HG02759 (cell line): ENCODE measurements at regions not wholly inside any gene's neighbourhood (a gene's known extent, or its start where the extent isn't known, plus 50 kb on each side); places are given as distances from the start of the nearest gene placed in this dataset.

ENCODE experiments used
- ATAC-seq: cut with Tn5 transposase; IDR thresholded peaks from one replicate; pipeline ENCODE4 v1.9.1; 2021; ENCODE audit warnings: mild to moderate bottlenecking, moderate library complexity; ENCODE audit not compliant: unreplicated experiment

GRCh38 chr11:28472904-28473303 is 364.7 kb downstream of the METTL15 start:
- no peak for ATAC-seq

GRCh38 chr11:28471537-28471936 is 363.3 kb downstream of the METTL15 start:
- ATAC-seq = no peak

- ATAC-seq = no peak
These were observed 362.0 kb downstream of the METTL15 start for GRCh38 chr11:28470180-28470579.

GRCh38 chr11:28466506-28466905 is 358.3 kb downstream of the METTL15 start:
- no peak for ATAC-seq

DNA sequence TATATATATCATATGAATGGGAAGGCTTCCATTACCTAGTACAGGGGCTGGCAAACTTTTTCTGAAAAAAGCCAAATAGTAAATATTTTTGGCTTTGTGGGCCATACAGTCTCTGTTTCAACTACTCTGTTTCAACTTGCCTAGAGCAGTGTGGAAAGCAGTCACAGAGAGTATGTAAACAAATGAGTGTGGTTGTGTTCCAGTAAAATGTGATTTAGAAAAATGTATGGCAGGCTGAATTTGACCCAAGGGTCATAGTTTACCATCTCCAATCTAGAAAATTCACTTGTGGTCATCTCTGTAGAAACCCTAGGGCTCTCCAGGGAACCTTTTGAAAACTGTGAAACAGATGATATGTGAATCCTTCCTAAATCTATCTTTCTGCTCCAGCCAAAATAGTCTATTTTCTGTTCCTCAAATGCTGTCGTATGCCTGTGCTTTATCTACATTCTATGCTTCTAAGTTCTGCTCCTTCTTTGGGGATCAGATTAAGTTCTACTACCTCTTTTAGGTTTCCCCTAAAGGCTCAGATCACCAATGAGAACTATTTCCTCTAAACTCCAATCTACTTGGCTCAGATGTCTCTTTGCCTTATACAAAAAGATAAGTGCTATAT is 356.2 kb downstream of the METTL15 start:
- no peak for ATAC-seq

- no peak for ATAC-seq
These were observed 355.6 kb downstream of the METTL15 start for GRCh38 chr11:28463826-28464225.

GRCh38 chr11:28461846-28462245 is 353.7 kb downstream of the METTL15 start:
- no peak for ATAC-seq

GRCh38 chr11:28461338-28461737 is 353.1 kb downstream of the METTL15 start:
- ATAC-seq = no peak

DNA sequence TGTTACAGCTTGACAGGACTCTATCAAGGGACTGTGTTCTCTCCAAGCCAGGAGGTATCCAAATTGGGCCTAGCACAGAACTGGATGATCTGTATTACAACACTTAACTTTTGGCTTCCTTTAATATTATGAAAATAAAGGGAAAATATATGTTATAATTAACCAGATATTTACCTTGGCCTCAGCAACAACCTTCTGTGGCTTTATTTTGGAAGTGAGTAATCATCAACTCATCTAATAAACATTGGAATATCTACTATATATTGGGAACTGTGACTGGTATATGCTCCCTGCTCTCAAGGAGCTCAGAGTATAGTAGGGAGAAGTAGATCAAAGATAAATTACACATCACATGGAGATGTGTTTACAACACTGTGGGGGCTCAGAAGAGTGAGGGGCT is 352.2 kb downstream of the METTL15 start:
- ATAC-seq = no peak

GRCh38 chr11:28459912-28460311 is 351.7 kb downstream of the METTL15 start:
- no peak for ATAC-seq

DNA sequence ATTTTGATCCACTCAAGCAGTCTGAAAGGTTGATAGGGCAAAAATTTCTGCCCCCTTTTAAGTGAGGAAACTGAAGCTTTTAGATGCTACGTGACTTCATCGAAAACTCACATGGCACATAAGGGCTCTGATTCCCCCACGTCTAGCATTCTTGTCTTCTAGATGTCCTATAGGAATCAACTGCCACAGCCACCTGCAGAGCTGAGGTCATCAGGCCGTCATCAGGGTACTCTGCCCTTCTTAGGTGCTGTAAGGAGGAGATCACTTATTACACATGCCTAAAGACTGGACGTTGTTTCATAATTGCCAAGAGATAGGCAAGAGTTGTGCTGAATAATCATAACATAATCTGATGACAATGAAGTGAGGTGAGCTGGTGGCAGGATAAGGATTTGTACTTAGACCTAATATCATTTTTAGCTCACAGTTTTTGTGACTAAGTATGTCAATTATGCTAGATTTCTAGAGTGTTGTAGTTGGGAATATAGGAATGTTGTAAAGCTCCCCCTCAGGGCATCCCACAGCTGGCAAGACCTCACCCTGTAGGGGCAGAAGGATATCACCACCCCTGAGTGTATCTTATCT is 349.4 kb downstream of the METTL15 start:
- ATAC-seq = no peak

DNA sequence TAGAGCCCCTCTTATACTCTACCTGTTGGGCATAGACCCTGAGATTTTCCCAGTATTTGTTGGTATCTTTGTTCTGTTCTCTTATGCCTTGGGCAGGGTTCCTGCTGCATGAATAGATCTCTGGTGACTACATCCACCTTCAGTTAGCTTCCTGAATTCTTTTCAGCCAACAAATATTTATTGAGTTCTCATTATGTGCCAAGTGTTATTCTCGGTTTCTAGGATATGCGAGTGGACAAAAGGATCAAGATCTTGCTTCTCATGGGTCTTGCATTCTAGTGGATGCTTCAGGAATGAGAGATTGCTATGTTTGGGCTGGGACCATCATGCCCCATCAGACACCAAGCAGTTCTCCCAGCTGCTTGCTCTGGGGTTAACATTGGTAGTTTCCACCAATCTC is 340.0 kb downstream of the METTL15 start:
- no peak for ATAC-seq

DNA sequence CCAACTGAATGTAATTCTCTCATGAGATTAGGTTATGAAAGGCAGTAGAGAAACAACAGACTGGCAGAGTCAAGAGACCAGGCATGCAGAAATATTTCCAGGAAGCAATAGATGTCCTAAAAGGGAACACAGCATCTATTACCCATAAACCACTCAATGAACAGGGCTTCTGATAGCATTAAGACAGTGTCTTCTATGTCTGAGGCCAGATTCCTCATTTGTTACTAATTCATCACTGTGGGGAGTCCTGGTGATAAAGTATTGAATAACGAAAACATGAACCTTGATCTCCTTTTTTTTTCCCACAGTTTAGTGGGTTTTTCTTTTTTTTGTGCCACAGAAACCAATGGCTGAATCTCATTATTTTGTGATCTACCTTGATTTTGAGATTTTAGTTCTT is 339.0 kb downstream of the METTL15 start:
- no peak for ATAC-seq

DNA sequence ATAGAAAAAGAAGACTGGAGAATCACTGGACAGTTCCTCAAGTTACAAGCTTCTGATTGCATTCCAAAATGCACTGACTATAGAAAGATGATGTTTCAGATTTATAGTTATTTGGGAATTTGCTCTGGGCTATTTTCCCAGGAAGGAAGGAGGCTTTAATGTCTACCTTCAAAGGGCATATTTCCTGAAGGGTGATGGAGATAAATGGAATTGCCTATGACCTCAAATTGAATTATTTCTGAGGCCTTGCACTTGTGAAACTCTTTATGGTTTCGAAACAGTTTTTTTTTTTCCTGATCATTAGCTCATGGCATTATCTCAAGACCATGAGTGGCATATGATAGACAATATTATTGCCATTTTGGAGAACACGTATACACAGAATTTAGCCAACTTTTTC is 333.9 kb downstream of the METTL15 start:
- ATAC-seq = no peak

- ATAC-seq = no peak
These were observed 331.2 kb downstream of the METTL15 start for GRCh38 chr11:28439403-28439802.

GRCh38 chr11:28420099-28420498 is 311.9 kb downstream of the METTL15 start:
- ATAC-seq = no peak

DNA sequence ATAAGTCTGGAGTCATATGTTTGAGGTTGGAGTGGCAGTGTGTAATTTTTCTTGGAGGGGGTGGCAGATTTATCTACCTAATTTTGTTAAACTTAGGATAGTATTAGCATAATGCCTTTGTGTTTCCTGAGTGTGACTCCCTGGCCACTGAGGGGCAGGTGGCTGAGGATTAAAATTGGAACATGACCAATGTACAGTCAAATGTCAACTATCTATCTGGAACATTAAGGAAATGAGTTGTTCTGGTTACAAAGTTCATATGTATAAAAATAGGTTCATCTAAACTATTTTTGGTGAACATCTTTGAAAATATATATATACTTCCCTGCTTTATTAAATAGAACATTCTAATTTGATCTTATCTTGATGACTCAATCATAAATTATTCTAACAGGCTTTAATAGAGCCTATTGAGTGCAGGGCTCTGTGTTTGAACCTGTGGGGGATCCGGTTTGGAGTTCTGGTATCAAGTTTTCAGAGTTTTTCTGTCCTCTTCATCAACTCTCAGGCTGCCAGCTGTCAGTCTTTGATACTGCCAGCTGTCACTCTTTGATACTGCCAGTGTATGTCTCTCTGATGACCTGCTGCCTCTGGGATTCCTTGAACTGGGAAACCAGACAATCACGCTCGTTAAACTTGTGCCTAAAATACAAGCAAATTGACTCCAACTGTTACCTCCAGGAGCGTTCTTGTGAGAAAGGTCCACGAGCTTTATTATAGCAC is 309.6 kb downstream of the METTL15 start:
- no peak for ATAC-seq

- no peak for ATAC-seq
These were observed 303.8 kb downstream of the METTL15 start for GRCh38 chr11:28412029-28412428.

GRCh38 chr11:28401446-28401845 is 293.3 kb downstream of the METTL15 start:
- ATAC-seq = no peak

DNA sequence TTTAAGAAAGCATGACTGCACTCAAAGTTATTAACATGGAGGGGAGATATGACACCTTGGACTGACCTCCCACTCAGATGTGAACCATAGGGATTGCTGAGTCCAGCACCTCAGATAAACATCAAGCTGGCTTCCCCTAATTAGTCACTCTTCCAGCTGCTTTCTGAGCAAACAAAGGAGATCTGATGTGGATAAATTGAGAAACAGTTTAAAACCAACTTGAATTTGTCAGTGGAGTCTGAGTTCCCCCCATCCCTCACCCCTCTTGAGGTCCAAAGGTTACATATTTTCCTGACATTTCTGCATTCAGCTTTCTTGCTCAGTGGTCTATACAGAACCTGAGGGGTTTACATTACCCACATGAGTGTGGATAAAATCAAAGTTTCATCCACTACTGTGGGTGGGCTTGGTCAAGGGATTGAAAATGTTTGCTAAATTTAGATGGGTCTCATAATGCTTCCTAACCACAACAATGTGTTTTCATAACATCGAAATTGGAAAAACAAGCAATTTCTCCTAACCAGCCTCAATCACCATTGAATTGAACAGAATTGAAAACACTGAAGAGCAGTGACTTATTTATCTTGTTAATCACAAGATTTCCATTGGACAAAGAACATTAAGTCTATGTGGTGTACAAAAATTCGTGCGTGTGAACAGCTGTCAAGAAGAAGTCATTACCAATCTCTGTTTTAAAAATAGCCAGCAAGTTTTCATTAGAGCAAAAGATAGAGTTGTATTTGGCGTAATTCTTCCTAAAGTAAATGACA is 292.3 kb downstream of the METTL15 start:
- ATAC-seq = no peak

DNA sequence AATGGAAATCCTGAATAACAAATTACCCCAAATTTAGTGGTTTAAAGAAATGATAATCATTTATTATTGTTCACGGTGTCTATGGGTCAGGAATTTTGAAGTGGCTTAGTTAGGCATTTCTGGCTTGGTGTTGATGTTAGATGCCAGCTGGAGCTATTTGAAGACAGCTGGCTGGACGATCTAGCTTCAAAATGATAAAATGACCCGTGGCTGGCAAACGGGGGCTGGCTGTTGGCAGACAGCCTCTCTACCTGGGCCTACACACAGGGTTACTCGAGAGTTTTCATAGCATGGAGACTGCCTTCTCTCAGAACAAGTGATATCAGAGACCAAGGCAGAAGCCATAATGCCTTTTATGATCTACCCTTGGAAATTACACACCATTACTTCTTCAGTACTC is 285.2 kb downstream of the METTL15 start:
- ATAC-seq = no peak

DNA sequence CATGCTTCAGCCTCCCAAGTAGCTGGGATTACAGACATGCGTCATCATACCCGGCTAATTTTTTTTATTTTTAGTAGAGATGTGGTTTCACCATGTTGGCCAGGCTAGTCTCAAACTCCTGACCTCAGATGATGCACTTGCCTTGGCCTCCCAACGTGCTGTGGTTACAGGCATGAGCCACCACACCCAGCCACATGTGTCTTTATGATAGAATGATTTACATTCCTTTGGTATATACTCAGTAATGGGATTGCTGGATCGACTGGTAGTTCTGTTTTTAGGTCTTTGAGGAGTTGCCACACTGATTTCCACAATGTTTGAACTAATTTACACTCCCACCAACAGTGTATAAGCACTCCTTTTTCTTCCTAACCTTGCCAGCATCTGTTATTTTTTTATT is 276.2 kb downstream of the METTL15 start:
- no peak for ATAC-seq
